ENCODE measurements at regions not wholly inside any gene's neighbourhood (a gene's known extent, or its start where the extent isn't known, plus 50 kb on each side); places are given as distances from the start of the nearest gene placed in this dataset.

- TF ChIP-seq CTCF (IDR thresholded peaks at IDR 0.05) (no peak), POLR2A (IDR thresholded peaks at IDR 0.05) (no peak)
Observed at GRCh38 chr7:46369933-46370654, 449.0 kb upstream of the IGFBP3 start.
